HepG2 (cell line): ENCODE measurements at regions not wholly inside any gene's neighbourhood (a gene's known extent, or its start where the extent isn't known, plus 50 kb on each side); places are given as distances from the start of the nearest gene placed in this dataset.

Experiments used
- ATAC-seq: fragments of 200-7000 bp; cut with Tn5 transposase; 3 replicates; pipeline ENCODE4 v1.9.1; 2020; ENCODE audit warnings: mild to moderate bottlenecking, moderate library complexity
- BruUV-seq: library from RNA; stranded (reverse); fragments of 400-500 nt; replicated peaks from 2 replicates; lab custom pipeline; 2021; lab: Mats Ljungman, UMichigan
- CTCF ChIA-PET: fragments of 300-600 bp; formaldehyde crosslinking; extraction: SDS; loops from one replicate; lab custom pipeline; 2021; ENCODE audit warnings: low total read pairs, inconsistent platforms, low intra/inter-chr PET ratio; lab: Yijun Ruan, JAX
- POLR2A ChIA-PET: fragments of 350-600 bp; sonication (Branson Sonifier 250); formaldehyde crosslinking; loops from one replicate; lab custom pipeline; 2020; ENCODE audit warnings: antibody characterized with exemption, inconsistent platforms; lab: Yijun Ruan, JAX
- DNase-seq: peaks from one replicate; pipeline ENCODE4 v3.0.0-alpha.2; 2015; ENCODE audit warnings: low spot score
- FAIRE-seq: peaks from 3 replicates; lab custom pipeline; 2011; peaks lifted over from hg19 to GRCh38; lab: Jason Lieb, UNC
- H2AFZ ChIP-seq: one replicate; pipeline ENCODE4 v1.6.1; 2011; ENCODE audit warnings: low read length, inconsistent platforms
- H3K27ac ChIP-seq: fragments of 300-600 bp; 3 replicates; pipeline ENCODE4 v1.8.0; 2011; ENCODE audit warnings: mixed run types, mild to moderate bottlenecking, mixed read lengths, low read length, inconsistent platforms; ENCODE audit not compliant: insufficient read depth; ENCODE audit errors: extremely low read length
- H3K27me3 ChIP-seq, 2 experiments: fragments of 200-600 bp in 1 of 2; 2 replicates in 1 of 2; 3 replicates in 1 of 2; pipeline versions ENCODE4 v1.6.0 to v1.8.0; 2011; ENCODE audit warnings: low read length in 2 of 2, mild to moderate bottlenecking in 2 of 2, moderate library complexity in 2 of 2, inconsistent platforms in 1 of 2; ENCODE audit not compliant: insufficient read depth in 2 of 2, control insufficient read depth in 1 of 2
- H3K36me3 ChIP-seq, 2 experiments: fragments of 200-600 bp in 1 of 2; replicated peaks in 1 of 2; 2 replicates in 1 of 2; 3 replicates in 1 of 2; pipeline versions ENCODE4 v1.5.1 to v1.8.0; 2011; ENCODE audit warnings: low read length in 2 of 2, inconsistent platforms in 1 of 2; ENCODE audit not compliant: insufficient read depth in 2 of 2, control insufficient read depth in 1 of 2
- H3K4me1 ChIP-seq: 2 replicates; pipeline ENCODE4 v1.5.1; 2012; ENCODE audit warnings: low read length, inconsistent platforms; ENCODE audit not compliant: insufficient read depth
- H3K4me2 ChIP-seq: 2 replicates; pipeline ENCODE4 v1.6.0; 2011; ENCODE audit warnings: low read depth, low read length, inconsistent platforms
- H3K4me3 ChIP-seq, 3 experiments: fragments of 200-600 bp in 1 of 3; sonication (generic), shearing (Covaris generic) in 1 of 3; replicated peaks in 1 of 3; 2 replicates each; pipeline ENCODE4 v1.5.1; 2011 to 2016; ENCODE audit warnings: low read length in 3 of 3, inconsistent platforms in 2 of 3, low read depth in 2 of 3, mild to moderate bottlenecking in 2 of 3, control low read depth in 1 of 3, mixed read lengths in 1 of 3; ENCODE audit not compliant: insufficient read depth in 1 of 3
- H3K79me2 ChIP-seq: one replicate; pipeline ENCODE4 v1.6.1; 2011; ENCODE audit warnings: low read length, inconsistent platforms; ENCODE audit not compliant: insufficient read depth
- H3K9ac ChIP-seq: 2 replicates; pipeline ENCODE4 v1.6.0; 2011; ENCODE audit warnings: mild to moderate bottlenecking, low read depth, low read length, inconsistent platforms; ENCODE audit not compliant: insufficient read depth
- H3K9me3 ChIP-seq: 2 replicates; pipeline ENCODE4 v1.5.1; 2012; ENCODE audit warnings: mild to moderate bottlenecking, low read length
- H4K20me1 ChIP-seq: 2 replicates; pipeline ENCODE4 v1.6.0; 2011; ENCODE audit warnings: inconsistent platforms, mild to moderate bottlenecking, low read length, moderate library complexity; ENCODE audit not compliant: insufficient read depth
- ARID5B ChIP-seq: IDR thresholded peaks from 2 replicates; pipeline ENCODE4 v1.4.0; 2020; ENCODE audit warnings: mild to moderate bottlenecking, missing genetic modification reagents
- HMG20B ChIP-seq: conservative IDR thresholded peaks from 2 replicates; pipeline ENCODE4 v1.6.1; 2016; ENCODE audit warnings: missing genetic modification reagents, missing compliant biosample characterization
- HNRNPH1 ChIP-seq: fragments of 200-400 bp; formaldehyde crosslinking; optimal IDR thresholded peaks from 2 replicates; pipeline ENCODE3; 2017; ENCODE audit warnings: mild to moderate bottlenecking, low read depth, low read length
- KLF13 ChIP-seq: sonication (generic); formaldehyde crosslinking; IDR thresholded peaks from 2 replicates; pipeline ENCODE4 v1.4.0; 2020; ENCODE audit warnings: mild to moderate bottlenecking, missing genetic modification reagents
- MEIS1 ChIP-seq: sonication (generic); formaldehyde crosslinking; IDR thresholded peaks from 2 replicates; pipeline ENCODE4 v1.9.0; 2021; ENCODE audit warnings: mild to moderate bottlenecking, missing genetic modification reagents, moderate library complexity, borderline replicate concordance
- MEIS2 ChIP-seq: sonication (generic); formaldehyde crosslinking; IDR thresholded peaks from 2 replicates; pipeline ENCODE4 v1.9.0; 2021; ENCODE audit warnings: mild to moderate bottlenecking, missing genetic modification reagents
- MLXIP ChIP-seq: sonication (generic); formaldehyde crosslinking; IDR thresholded peaks from 2 replicates; pipeline ENCODE4 v1.9.0; 2021; ENCODE audit warnings: missing genetic modification reagents, borderline replicate concordance
- POLR2A ChIP-seq, 2 experiments: IDR thresholded peaks; 2 replicates each; pipeline ENCODE4 v1.6.1; 2011; ENCODE audit warnings: low read depth in 2 of 2, low read length in 2 of 2, mild to moderate bottlenecking in 1 of 2, moderate library complexity in 1 of 2; ENCODE audit not compliant: insufficient read depth in 1 of 2
- TOE1 ChIP-seq: sonication (generic); formaldehyde crosslinking; IDR thresholded peaks from 2 replicates; pipeline ENCODE4 v1.4.0; 2020; ENCODE audit warnings: mild to moderate bottlenecking, missing genetic modification reagents
- TRIM24 ChIP-seq: sonication (generic); formaldehyde crosslinking; IDR thresholded peaks from 2 replicates; pipeline ENCODE4 v1.8.0; 2022; ENCODE audit warnings: mild to moderate bottlenecking, missing genetic modification reagents
- ZBTB21 ChIP-seq: sonication (generic); formaldehyde crosslinking; IDR thresholded peaks from 2 replicates; pipeline ENCODE4 v1.4.0; 2020; ENCODE audit warnings: missing genetic modification reagents
- ZNF639 ChIP-seq: conservative IDR thresholded peaks from 2 replicates; pipeline ENCODE4 v1.6.1; 2018; ENCODE audit warnings: missing genetic modification reagents
- WGBS: methylation state at CpG from one replicate; pipeline ENCODE4 v1.1.6; 2017; ENCODE audit warnings: low lambda C conversion rate; 5-methylcytosine and 5-hydroxymethylcytosine counted together
- in situ Hi-C: cut with HindIII; loops from 2 replicates; pipeline ENCODE4 v1.10.0; 2017; ENCODE audit warnings: low pct_unique_long_range_greater_than_20kb; ENCODE audit not compliant: extremely low pct_ligation_motif_present
- intact Hi-C: fragments of 100-400 bp; cut with micrococcal nuclease; formaldehyde crosslinking; loops from one replicate; pipeline ENCODE4 v1.10.0; 2022; ENCODE audit not compliant: unreplicated experiment

GRCh38 chr6:149152521-149152920, 165.0 kb upstream of the TAB2 start:
- FAIRE-seq (no peak), DNase-seq (no peak), ATAC-seq (no peak)
- BruUV-seq: no TSS peak
- Histone ChIP-seq H3K9me3 (no peaks in the 10 kb centered on the region), H3K9ac (no peak overlapping the region), H4K20me1 (no peaks in the 10 kb centered on the region), H3K36me3 (no peaks in the 10 kb centered on the region), H3K27ac (no peak overlapping the region), H3K4me1 (no peaks in the 10 kb centered on the region), H3K27me3 (peaks cover 0 to 27% of the 10 kb centered on the region in 2 experiments; a peak in 2 of 5 replicates), H3K4me2 (no peak overlapping the region), H3K79me2 (no peaks in the 10 kb centered on the region), H3K4me3 (no peak overlapping the region), H2AFZ (no peak overlapping the region)
- WGBS: 0% methylated on average over 1 of the region's 1 CpG
- CTCF ChIA-PET: no interaction called here
- POLR2A ChIA-PET: no interaction called here
- TF ChIP-seq TRIM24: no peak
- TF ChIP-seq ZBTB21: no peak
- in situ Hi-C loops: no loop called here
- intact Hi-C loops: no loop called here

GRCh38 chr6:149153100-149153499, 164.4 kb upstream of the TAB2 start:
- Histone ChIP-seq H3K79me2 (no peaks in the 10 kb centered on the region), H3K4me3 (no peak overlapping the region), H3K27ac (no peak overlapping the region), H3K9me3 (no peaks in the 10 kb centered on the region), H3K27me3 (peaks cover 0 to 23% of the 10 kb centered on the region in 2 experiments; a peak in 2 of 5 replicates), H3K4me1 (no peaks in the 10 kb centered on the region), H3K9ac (no peak overlapping the region), H3K36me3 (no peaks in the 10 kb centered on the region), H4K20me1 (no peaks in the 10 kb centered on the region), H2AFZ (no peak overlapping the region), H3K4me2 (no peak overlapping the region)
- 44% methylated on average over 2 of the region's 2 CpGs for WGBS
- FAIRE-seq: no peak
- in situ Hi-C loops: no loop called here
- POLR2A ChIA-PET: no interaction called here
- ATAC-seq: no peak
- no peak for DNase-seq
- no TSS peak for BruUV-seq
- intact Hi-C loops: no loop called here
- CTCF ChIA-PET: no interaction called here
- TF ChIP-seq ZNF639: no peak
- no peak for TF ChIP-seq KLF13 (CRISPR knock-in tag)
- no peak for TF ChIP-seq MEIS2 (CRISPR knock-in tag)
- TF ChIP-seq POLR2A (IDR thresholded peaks at IDR 0.05; ENCODE audit: insufficient read depth in 1 of 2, low read depth in 2 of 2, low read length in 2 of 2): no peak
- TF ChIP-seq MLXIP (CRISPR knock-in tag): no peak
- no peak for TF ChIP-seq HNRNPH1
- TF ChIP-seq TOE1 (CRISPR knock-in tag): no peak
- no peak for TF ChIP-seq MEIS1 (CRISPR knock-in tag)
- TF ChIP-seq ARID5B: no peak
- TF ChIP-seq HMG20B (CRISPR knock-in tag): no peak
